A673 (cell line): ENCODE measurements at regions not wholly inside any gene's neighbourhood (a gene's known extent, or its start where the extent isn't known, plus 50 kb on each side); places are given as distances from the start of the nearest gene placed in this dataset.

Source experiments
- BruUV-seq: library from RNA; stranded (reverse); fragments of 400-500 nt; replicated peaks from 2 replicates; lab custom pipeline; 2021; lab: Mats Ljungman, UMichigan
- CTCF ChIA-PET: fragments of 300-600 bp; sonication (Branson Sonifier 250); formaldehyde crosslinking; loops from one replicate; lab custom pipeline; 2022; ENCODE audit warnings: antibody characterized with exemption; lab: Charles Lee
- POLR2A ChIA-PET: fragments of 300-600 bp; sonication (Branson Sonifier 250); formaldehyde crosslinking; loops from one replicate; lab custom pipeline; 2022; ENCODE audit warnings: antibody characterized with exemption; ENCODE audit not compliant: low non-redundant PET; lab: Charles Lee
- DNase-seq: peaks from one replicate; pipeline ENCODE4 v3.0.0-alpha.2; 2015; ENCODE audit warnings: low spot score
- H3K27ac ChIP-seq: fragments of 200-600 bp; sonication (generic); 2 replicates; pipeline ENCODE4 v1.5.1; 2016; ENCODE audit warnings: mixed run types, low read depth, mild to moderate bottlenecking, mixed read lengths, antibody characterized with exemption, low read length; ENCODE audit not compliant: poor library complexity, severe bottlenecking
- H3K27me3 ChIP-seq: fragments of 200-600 bp; sonication (generic); replicated peaks from 2 replicates; pipeline ENCODE4 v1.6.1; 2017; ENCODE audit warnings: mixed run types, low read depth, mild to moderate bottlenecking, mixed read lengths, antibody characterized with exemption, low read length; ENCODE audit not compliant: insufficient read depth, poor library complexity
- H3K36me3 ChIP-seq: fragments of 200-600 bp; sonication (generic); 2 replicates; pipeline ENCODE4 v1.6.1; 2016; ENCODE audit warnings: mixed run types, mild to moderate bottlenecking, mixed read lengths, antibody characterized with exemption, low read length; ENCODE audit not compliant: insufficient read depth, poor library complexity, severe bottlenecking
- H3K4me1 ChIP-seq: fragments of 200-600 bp; sonication (generic); 2 replicates; pipeline ENCODE4 v1.6.1; 2017; ENCODE audit warnings: mixed run types, mild to moderate bottlenecking, mixed read lengths, antibody characterized with exemption, low read length; ENCODE audit not compliant: insufficient read depth, poor library complexity, severe bottlenecking
- H3K4me3 ChIP-seq: fragments of 200-600 bp; sonication (generic); 2 replicates; pipeline ENCODE4 v1.5.1; 2016; ENCODE audit warnings: low read depth, mixed run types, mild to moderate bottlenecking, mixed read lengths, low read length; ENCODE audit not compliant: poor library complexity, severe bottlenecking
- H3K9me3 ChIP-seq: fragments of 200-600 bp; sonication (generic); 2 replicates; pipeline ENCODE4 v1.6.1; 2016; ENCODE audit warnings: mixed run types, low read depth, mild to moderate bottlenecking, mixed read lengths, antibody characterized with exemption, low read length; ENCODE audit not compliant: poor library complexity, severe bottlenecking
- EZH2 ChIP-seq: fragments of 200-600 bp; sonication (generic); IDR thresholded peaks from 2 replicates; pipeline ENCODE4 v1.6.1; 2017; ENCODE audit warnings: borderline replicate concordance, low read depth, mild to moderate bottlenecking, mixed read lengths, antibody characterized with exemption, low read length; ENCODE audit not compliant: poor library complexity, severe bottlenecking
- intact Hi-C: fragments of 100-400 bp; cut with micrococcal nuclease; formaldehyde crosslinking; loops from one replicate; pipeline ENCODE4 v1.10.0; 2022; ENCODE audit not compliant: unreplicated experiment
- TF ChIP-seq, protein P1 (sequence below): fragments of 300-800, 200-600 bp; sonication (generic); conservative IDR thresholded peaks from 2 replicates; pipeline ENCODE4 v1.5.1; 2017; ENCODE audit warnings: low read depth, mild to moderate bottlenecking, antibody characterized with exemption, low read length, moderate library complexity, mixed read lengths

DNA sequence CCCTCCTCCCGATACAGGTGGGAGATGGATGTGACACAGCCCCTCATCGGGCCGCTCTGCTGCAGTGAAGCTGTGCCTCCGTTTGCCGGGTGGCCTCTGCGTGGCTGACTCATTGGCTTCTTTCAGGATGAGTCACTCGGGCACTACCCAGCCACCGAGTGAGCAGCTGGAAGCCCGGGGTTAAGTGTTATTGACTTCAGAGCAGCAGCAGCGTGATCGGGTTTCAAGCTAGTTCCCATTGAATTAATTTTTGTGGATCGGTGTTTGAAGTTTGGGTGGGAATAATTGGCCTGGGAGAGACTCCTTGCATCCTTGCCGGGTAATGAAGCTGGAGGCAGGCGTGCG, 266.4 kb upstream of the IRX4 start:
- H3K9me3 ChIP-seq = no peaks in the 10 kb centered on the region
- no TSS peak for BruUV-seq
- H3K27ac ChIP-seq = no peak overlapping the region
- no peak for DNase-seq
- POLR2A ChIA-PET = no interaction called here
- no peak overlapping the region for H3K4me3 ChIP-seq
- intact Hi-C loops = no loop called here
- TF ChIP-seq, protein P1, sequence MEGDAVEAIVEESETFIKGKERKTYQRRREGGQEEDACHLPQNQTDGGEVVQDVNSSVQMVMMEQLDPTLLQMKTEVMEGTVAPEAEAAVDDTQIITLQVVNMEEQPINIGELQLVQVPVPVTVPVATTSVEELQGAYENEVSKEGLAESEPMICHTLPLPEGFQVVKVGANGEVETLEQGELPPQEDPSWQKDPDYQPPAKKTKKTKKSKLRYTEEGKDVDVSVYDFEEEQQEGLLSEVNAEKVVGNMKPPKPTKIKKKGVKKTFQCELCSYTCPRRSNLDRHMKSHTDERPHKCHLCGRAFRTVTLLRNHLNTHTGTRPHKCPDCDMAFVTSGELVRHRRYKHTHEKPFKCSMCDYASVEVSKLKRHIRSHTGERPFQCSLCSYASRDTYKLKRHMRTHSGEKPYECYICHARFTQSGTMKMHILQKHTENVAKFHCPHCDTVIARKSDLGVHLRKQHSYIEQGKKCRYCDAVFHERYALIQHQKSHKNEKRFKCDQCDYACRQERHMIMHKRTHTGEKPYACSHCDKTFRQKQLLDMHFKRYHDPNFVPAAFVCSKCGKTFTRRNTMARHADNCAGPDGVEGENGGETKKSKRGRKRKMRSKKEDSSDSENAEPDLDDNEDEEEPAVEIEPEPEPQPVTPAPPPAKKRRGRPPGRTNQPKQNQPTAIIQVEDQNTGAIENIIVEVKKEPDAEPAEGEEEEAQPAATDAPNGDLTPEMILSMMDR = no peak
- no peak for TF ChIP-seq EZH2
- H3K36me3 ChIP-seq = no peaks in the 10 kb centered on the region
- no peaks in the 10 kb centered on the region for H3K27me3 ChIP-seq
- no peaks in the 10 kb centered on the region for H3K4me1 ChIP-seq
- CTCF ChIA-PET = no interaction called here

DNA sequence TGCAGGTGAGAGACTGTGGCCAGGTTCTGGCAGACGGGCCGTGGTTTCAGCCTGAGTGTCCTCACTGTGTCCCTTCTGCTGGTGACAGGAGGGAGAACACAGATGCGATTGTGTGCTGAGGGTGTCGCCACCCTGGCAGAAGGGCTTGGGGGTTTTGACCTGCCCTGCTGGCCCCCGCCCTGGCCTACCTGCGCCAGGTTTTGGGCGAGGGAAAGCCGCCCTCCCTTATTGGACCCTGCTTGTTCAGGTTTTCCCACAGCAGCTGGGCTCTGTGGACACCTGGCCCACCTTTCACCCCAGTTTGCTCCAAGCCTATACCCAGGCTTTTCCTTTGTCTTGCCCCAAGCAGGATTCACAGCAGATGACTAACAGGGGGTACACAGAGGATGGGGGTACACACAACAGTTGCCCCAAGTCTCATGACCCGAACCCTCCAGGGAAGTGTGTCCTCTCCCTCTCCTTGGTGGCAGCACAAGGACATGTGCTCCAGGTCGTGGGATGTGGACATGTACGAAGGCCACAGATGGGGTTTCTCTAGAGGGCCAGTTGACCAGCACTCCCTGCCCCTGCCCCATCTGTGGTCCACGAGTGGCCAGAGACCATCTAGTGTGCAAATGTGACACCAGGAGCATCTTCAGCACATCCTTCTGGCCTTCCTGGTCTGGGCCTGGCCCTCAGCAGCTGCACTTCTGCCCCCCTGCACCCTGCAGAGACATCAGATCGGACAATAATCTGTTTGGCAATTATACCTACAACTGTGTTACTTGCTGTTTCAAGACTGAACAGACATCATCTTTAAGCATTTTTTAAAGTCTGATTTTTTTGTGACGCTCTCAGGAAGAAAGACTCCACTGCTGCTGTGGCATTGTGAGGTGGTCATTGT, 265.8 kb upstream of the IRX4 start:
- Histone ChIP-seq H3K9me3 (no peaks in the 10 kb centered on the region), H3K27ac (no peak overlapping the region), H3K4me1 (no peaks in the 10 kb centered on the region), H3K4me3 (no peak overlapping the region), H3K27me3 (no peaks in the 10 kb centered on the region), H3K36me3 (no peaks in the 10 kb centered on the region)
- BruUV-seq = no TSS peak
- intact Hi-C loops = no loop called here
- no peak for TF ChIP-seq EZH2
- TF ChIP-seq, protein P1 = no peak
- no peak for DNase-seq
- ChIA-PET CTCF (no interaction called here), POLR2A (no interaction called here)

DNA sequence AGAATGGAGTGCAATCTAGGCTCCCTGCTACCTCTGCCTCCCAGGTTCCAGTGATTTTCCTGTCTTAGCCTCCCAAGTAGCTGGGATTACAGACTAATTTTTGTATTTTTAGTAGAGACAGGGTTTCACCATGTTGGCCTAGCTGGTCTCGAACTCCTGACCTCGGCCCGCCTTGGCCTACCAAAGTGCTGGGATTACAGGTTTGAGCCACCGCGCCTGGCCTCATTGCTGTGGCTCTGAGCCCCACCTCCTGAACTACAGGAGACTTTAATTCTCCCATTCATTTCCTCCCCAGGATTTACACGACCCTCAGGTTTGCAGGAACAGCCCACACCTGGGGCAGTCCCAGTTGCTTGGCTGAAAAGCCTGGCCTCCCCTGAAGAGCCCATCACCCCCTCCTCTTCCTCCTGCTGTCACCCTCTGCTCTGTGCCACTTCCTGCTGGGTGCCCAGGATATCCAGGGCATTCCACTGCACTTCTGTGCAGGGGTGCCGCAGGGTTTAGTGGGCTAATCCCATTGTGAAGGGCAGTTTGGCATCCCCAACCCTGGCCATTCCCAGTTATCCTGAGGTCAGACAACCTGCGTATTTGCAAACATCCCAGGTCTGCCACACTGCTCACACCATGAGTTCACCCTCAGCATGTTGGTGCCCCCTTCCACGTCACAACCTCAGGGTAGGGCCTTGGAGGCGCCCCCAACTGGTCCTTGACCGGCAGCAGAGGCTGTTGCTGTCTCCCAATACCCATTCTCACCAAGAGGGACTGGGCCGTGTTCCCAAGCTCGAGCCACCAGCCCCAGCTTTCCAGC, 265.0 kb upstream of the IRX4 start:
- BruUV-seq = no TSS peak
- intact Hi-C loops = no loop called here
- CTCF ChIA-PET = no interaction called here
- no peak for DNase-seq
- H3K9me3 ChIP-seq = no peaks in the 10 kb centered on the region
- no peak overlapping the region for H3K27ac ChIP-seq
- peaks cover 2% of the 10 kb centered on the region for H3K27me3 ChIP-seq
- no peaks in the 10 kb centered on the region for H3K4me1 ChIP-seq
- no peak for TF ChIP-seq EZH2
- TF ChIP-seq, protein P1 = no peak
- no peaks in the 10 kb centered on the region for H3K36me3 ChIP-seq
- POLR2A ChIA-PET = no interaction called here
- no peak overlapping the region for H3K4me3 ChIP-seq
